HEK293T (cell line): ENCODE measurements at regions not wholly inside any gene's neighbourhood (a gene's known extent, or its start where the extent isn't known, plus 50 kb on each side); places are given as distances from the start of the nearest gene placed in this dataset.

Source experiments
- ARNT ChIP-seq: fragments of 450-650 bp; IDR thresholded peaks from 2 replicates; pipeline ENCODE4 v1.6.1; 2017; ENCODE audit warnings: mild to moderate bottlenecking
- BHLHE40 ChIP-seq: fragments of 450-650 bp; IDR thresholded peaks from 2 replicates; pipeline ENCODE4 v1.6.1; 2016; ENCODE audit warnings: mild to moderate bottlenecking, moderate library complexity, borderline replicate concordance
- CTBP1 ChIP-seq: fragments of 450-650 bp; IDR thresholded peaks from 2 replicates; pipeline ENCODE4 v1.6.1; 2016; ENCODE audit warnings: borderline replicate concordance
- FOXA1 ChIP-seq: fragments of 450-650 bp; IDR thresholded peaks from 2 replicates; pipeline ENCODE4 v1.6.1; 2016; ENCODE audit warnings: mild to moderate bottlenecking
- HDGF ChIP-seq: fragments of 450-650 bp; IDR thresholded peaks from 2 replicates; pipeline ENCODE4 v1.6.1; 2017; ENCODE audit warnings: antibody characterized with exemption, borderline replicate concordance
- L3MBTL2 ChIP-seq: fragments of 450-650 bp; conservative IDR thresholded peaks from 2 replicates; pipeline ENCODE4 v1.6.1; 2016; ENCODE audit warnings: mild to moderate bottlenecking
- LEF1 ChIP-seq: fragments of 450-650 bp; IDR thresholded peaks from 2 replicates; pipeline ENCODE4 v1.6.1; 2017; ENCODE audit warnings: mild to moderate bottlenecking, borderline replicate concordance
- NFRKB ChIP-seq: fragments of 450-650 bp; IDR thresholded peaks from 2 replicates; pipeline ENCODE4 v1.6.1; 2016; ENCODE audit warnings: mild to moderate bottlenecking, moderate library complexity
- SP1 ChIP-seq: fragments of 450-650 bp; IDR thresholded peaks from 2 replicates; pipeline ENCODE4 v1.6.1; 2017
- SUZ12 ChIP-seq: fragments of 450-650 bp; IDR thresholded peaks from 2 replicates; pipeline ENCODE4 v1.6.1; 2016; ENCODE audit warnings: mild to moderate bottlenecking
- TARDBP ChIP-seq: fragments of 450-650 bp; IDR thresholded peaks from 2 replicates; pipeline ENCODE4 v1.6.1; 2016
- ZNF384 ChIP-seq: fragments of 450-650 bp; IDR thresholded peaks from 2 replicates; pipeline ENCODE4 v1.6.1; 2016
- TF ChIP-seq, protein P1 (sequence below): fragments of 450-650 bp; IDR thresholded peaks from 2 replicates; pipeline ENCODE4 v1.6.1; 2016

DNA sequence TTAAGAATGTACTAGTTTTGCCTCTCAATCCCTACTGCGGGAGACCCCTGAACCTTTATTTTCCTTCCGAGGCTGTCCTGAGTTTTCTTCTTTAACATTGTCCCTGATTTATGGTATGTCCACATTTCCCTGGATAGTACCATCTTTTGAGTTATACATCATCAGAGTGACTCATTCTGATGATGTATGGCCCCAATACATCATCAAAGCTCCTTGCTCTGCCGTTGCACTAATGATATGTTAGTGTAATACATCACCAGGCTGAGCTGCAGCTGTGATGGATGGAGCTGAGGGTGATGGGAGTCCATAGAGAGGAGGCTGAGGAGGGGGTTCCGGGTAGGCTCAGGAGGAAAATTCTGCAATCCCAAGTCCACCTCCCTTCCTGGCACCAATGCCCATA lies 986.5 kb downstream of the KCNMA1 start:
- TF ChIP-seq TARDBP, result no peak
- TF ChIP-seq L3MBTL2, result no peak
- TF ChIP-seq SUZ12, result no peak
- no peak for TF ChIP-seq HDGF
- TF ChIP-seq, protein P1, sequence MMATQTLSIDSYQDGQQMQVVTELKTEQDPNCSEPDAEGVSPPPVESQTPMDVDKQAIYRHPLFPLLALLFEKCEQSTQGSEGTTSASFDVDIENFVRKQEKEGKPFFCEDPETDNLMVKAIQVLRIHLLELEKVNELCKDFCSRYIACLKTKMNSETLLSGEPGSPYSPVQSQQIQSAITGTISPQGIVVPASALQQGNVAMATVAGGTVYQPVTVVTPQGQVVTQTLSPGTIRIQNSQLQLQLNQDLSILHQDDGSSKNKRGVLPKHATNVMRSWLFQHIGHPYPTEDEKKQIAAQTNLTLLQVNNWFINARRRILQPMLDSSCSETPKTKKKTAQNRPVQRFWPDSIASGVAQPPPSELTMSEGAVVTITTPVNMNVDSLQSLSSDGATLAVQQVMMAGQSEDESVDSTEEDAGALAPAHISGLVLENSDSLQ, result no peak
- TF ChIP-seq LEF1, result no peak
- no peak for TF ChIP-seq SP1
- TF ChIP-seq CTBP1, result no peak
- TF ChIP-seq NFRKB, result no peak
- no peak for TF ChIP-seq BHLHE40
- no peak for TF ChIP-seq FOXA1
- TF ChIP-seq ARNT, result no peak
- TF ChIP-seq ZNF384, result no peak
